HG02763 (cell line): ENCODE measurements at regions not wholly inside any gene's neighbourhood (a gene's known extent, or its start where the extent isn't known, plus 50 kb on each side); places are given as distances from the start of the nearest gene placed in this dataset.
"Not testable (repeated sequence)": the region's sequence is repeated elsewhere in the genome, so short reads cannot be mapped to it uniquely, and the experiment has no call there.

ENCODE experiments used
- ATAC-seq: cut with Tn5 transposase; IDR thresholded peaks from one replicate; pipeline ENCODE4 v1.9.1; 2021; ENCODE audit warnings: mild to moderate bottlenecking, moderate library complexity; ENCODE audit not compliant: unreplicated experiment

GRCh38 chr11:81990659-81991443 lies 742.8 kb downstream of the FAM181B start:
- no peak for ATAC-seq

DNA sequence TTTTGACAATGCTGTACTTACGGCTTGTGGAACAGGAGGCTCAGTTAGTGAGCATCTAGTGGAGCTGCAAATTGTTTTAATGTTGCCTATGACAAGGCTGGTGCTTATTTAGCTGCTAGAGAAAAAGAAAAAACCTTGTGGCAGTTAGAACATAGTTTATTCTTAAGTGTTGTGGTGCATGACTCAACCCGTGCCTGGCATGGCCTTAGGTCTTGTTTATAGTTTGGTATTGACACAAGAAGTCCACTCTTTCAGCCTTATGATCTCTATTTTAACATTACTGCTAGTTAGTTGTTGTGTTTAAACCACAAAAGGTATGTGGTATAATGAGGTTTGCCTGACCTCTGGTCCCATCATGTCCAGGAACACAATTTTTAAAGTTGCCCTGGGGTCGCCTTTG lies 744.6 kb downstream of the FAM181B start:
- no peak for ATAC-seq

DNA sequence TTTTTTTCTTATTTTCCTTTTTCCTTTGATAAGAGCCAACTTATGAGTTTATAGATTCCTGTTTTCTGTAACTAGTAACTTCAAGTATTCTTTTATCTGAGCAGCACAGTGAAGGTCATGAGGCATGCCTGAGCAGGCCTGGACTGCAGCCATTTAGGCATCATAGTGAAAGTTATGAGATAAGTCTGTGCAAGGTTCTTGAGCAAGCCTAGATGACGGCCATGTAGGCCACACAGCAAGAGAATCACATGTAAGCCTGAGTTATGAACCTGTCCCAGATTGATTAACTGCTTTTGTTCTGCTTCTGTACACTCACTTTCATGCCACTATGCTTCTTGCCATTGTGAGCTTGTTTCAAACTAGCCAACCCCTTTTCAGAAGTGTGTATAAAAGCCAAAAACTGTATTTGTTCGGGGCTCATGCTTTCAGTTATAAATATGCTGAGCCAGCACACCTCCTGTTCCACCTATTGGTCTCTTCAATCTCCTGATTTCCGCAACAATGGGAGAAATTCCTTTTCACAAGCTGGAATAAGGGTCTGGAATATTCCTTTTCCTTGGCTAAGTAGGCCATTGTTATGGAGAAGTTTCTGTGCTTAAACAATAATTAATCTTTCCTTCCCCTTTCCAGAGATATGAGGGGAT lies 745.7 kb downstream of the FAM181B start:
- peak; percentile 70 for ATAC-seq

DNA sequence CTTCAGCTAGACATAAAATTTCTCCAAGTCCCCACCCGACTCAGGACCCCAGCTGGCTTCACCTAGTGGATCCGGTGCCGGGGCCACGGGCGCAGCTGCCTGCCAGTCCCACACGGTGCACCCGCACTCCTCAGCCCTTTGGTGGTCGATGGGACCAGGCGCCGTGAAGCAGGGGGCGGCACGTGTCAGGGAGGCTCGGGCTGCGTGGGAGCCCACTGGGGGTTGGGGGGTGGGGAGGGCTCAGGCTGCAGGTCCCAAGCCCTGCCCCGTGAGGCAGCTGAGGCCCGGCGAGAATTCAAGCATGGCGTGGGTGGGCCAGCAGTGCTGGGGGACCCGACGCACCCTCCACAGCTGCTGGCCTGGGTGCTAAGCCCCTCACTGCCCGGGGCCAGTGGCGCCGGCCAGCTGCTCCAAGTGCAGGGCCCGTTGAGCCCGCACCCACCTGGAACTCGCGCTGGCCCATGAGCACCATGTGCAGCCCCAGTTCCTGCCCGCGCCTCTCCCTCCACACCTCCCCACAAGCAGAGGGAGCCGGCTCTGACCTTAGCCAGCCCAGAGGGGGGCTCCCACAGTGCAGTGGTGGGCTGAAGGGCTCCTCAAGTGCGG lies 747.0 kb downstream of the FAM181B start:
- no peak for ATAC-seq

DNA sequence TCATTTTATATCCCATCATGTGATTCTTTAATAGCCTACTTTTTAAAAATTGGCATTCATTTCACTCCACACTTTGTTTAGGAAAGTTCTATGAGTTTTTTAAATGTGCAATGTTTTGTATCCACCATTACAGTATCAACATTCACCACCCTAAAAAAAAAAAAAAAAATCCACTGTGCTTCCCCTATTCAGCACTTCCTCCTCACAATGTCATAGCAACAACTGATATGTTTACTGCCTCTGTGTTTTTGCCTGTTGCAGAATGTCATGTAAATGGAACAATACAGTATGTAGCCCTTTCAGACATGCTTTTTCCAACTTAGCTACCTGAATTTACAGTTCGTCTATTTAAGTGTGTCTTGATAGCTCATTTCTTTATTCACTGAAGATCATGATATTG lies 754.2 kb downstream of the FAM181B start:
- ATAC-seq = no peak

DNA sequence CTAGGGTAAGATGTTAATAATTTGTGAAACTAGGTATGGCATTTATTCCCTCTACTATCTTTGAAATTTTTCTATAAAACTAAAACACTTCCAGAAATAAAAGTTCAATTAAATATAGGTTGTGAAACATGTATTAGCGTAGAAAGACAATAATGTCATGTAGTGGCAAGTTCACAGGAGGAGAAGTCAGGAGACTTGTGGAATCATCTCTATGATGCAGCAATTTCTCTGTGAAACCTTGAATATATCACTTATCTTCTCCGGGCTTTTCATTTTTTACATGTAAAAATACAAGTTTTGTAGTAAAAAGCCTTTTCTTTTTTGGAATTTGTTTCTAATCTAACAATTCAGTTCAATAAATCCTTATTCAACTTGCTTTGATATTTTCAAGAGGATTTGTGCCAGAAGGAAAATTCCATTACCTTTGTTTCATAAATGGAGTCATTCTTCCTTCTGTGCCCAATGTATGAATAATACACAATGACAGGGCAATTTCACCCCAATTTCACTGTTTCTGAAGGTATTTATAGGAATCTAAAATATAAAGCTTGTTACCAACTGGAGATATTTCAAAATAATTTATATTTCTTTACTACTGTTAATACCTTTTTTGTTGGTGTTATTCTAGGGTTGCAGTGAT lies 758.3 kb downstream of the FAM181B start:
- no peak for ATAC-seq

GRCh38 chr11:81970886-81971285 lies 762.8 kb downstream of the FAM181B start:
- no peak for ATAC-seq

DNA sequence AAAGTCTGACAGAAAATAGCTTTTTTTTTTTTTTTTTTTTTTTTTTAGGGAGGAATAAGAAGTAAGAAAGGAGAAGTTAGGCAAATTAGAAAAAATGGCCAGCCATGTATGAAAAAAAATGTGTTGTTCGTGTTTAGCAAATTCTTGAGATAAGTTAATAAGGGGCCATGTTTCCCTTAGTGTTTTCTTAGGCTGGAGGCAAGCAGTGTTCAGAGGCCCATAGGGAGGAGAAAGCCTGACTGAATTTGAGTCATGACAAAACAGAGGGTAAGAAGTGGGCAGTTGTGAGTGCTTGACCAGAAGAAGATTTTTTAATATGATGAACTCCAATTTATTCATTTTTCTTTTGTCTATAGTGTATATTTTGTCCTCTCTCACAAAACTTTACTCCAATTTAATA lies 766.4 kb downstream of the FAM181B start:
- ATAC-seq = no peak

DNA sequence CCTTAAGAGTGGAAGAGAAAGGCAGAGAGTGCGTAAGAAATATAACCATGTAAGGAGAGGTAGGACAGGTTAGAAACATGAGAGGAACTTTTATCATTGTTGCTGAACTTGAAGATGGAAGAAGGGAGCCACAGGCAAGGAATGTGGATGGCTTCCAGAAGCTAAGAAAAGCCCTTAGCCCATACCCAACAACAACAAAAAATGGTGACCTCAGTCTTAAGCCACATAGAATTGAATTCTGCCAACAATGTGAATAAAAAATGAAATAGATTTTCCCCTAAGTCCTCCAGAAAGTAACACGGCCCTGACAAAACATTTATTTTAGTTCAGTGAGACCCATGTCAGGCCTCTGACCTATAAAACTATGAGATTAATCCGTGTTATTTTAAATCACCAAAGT lies 767.3 kb downstream of the FAM181B start:
- no peak for ATAC-seq

DNA sequence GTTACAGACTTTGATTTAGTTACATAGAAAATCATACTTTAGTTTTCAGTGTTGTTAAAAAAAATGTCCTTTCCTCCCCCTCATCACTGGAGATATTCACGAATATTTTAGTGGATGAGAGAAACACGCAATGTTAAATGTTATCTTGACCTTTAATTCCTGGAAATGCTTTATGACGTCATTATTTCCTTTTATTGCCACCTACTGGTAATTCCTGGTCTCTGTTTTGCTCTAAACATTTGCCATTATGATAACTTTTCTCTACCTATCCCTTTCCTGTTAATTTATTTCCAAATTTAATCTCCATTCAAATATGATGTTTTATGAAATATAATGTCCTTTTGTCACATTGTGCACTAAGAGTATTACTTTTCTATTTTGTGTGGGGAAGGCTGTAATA lies 770.6 kb downstream of the FAM181B start:
- ATAC-seq = no peak

DNA sequence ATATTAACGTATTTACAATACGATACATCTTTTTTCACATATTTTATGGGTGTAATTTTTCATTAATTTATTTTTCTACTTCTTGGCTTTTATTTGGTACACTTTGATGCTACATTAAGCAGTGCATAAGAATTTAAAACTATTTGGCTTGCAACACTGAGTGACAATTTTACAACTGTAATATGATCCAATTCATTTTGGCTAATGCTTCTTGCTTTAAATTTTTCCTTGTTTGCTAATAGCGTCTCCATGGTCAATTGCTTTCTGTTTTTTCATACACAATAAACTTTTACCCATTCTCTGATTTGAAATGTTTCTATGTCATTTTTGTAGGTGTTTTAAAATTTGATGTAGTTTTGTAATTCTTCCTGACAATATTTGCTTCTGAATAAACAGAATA lies 773.2 kb downstream of the FAM181B start:
- ATAC-seq = no peak

GRCh38 chr11:81959341-81959740 lies 774.3 kb downstream of the FAM181B start:
- ATAC-seq = no peak

DNA sequence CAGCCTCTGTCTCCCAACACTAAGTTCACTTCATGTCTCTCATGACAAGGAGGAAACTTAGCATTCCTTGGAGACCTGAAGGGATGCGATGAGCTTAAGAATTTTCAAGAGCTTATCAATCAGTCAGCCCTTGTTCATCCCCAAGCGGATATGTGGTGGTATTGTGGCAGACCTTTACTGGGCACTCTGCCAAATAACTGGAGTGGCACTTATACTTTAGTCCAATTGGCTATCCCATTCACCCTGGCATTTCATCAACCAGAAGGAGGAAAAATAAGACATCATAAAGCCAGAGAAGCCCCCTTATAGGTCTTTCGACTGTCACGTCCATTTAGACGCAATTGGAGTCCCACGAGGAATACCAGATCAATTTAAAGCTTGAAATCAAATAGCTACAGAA lies 779.4 kb downstream of the FAM181B start:
- not testable (repeated sequence) for ATAC-seq

DNA sequence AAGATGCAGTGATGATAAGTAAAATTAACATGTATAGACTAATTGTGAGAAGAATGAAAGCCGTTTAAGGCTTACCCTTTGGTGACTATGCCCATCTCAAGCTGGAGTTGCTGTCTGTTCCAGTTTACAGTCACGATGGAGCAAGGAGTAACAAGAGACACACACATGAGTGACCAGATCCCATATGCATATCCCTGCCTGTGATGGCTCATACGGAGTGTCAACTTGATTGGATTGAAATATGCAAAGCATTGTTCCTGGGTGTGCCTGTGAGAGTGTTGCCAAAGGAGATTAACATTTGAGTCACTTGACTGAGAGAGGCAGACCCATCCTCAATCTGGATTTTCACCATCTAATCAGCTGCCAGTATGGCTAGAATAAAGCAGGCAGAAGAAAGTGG lies 786.8 kb downstream of the FAM181B start:
- ATAC-seq = no peak

DNA sequence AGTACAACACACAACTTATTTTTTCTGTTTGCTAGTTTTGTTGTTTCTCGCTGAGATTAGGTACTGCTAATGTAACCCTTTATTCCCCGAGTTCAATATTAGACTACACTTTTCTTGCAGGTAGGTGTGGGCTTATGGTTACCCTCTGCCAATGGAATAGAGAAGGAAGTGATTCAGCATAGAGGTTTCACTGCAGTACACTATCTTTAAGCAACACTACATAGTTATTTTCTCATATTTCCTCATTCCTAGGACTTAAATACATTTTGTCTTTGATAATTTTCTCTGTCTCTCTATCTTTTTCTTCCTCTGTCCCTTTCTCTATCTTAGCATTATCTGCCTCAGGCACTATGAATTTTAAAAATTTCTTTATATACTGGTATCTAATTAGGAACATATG lies 791.0 kb downstream of the FAM181B start:
- ATAC-seq = no peak

- no peak for ATAC-seq
Observed at GRCh38 chr11:81941998-81942397, 791.7 kb downstream of the FAM181B start.

GRCh38 chr11:81932303-81932702 lies 801.4 kb downstream of the FAM181B start:
- ATAC-seq = no peak

- ATAC-seq = no peak
Observed at GRCh38 chr11:81920205-81920604, 813.5 kb downstream of the FAM181B start.

GRCh38 chr11:81916451-81916850 lies 817.2 kb downstream of the FAM181B start:
- no peak for ATAC-seq

DNA sequence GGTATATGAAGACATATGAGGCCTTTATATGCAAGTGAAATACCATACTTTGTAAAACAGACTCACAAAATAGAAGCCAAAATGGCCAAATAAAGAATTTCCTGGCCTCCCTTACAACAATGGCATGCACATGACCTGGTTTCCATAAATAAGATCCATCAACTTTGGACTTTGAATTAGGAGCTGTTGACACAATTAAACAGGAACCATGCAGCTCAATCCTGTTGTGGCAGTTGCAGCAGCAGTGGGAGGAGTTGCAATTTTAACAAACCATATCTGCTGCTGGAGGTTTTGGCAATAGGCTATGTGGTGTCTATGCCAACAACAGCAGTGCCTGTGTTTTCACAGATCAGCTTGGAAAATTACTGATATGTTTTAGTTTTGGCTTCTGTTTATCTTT lies 818.6 kb downstream of the FAM181B start:
- no peak for ATAC-seq

- ATAC-seq = no peak
Observed at GRCh38 chr11:81913793-81914192, 819.9 kb downstream of the FAM181B start.

- no peak for ATAC-seq
Observed at GRCh38 chr11:81907996-81908395, 825.7 kb downstream of the FAM181B start.
